Fibroblast of lung (primary cell): ENCODE measurements at regions not wholly inside any gene's neighbourhood (a gene's known extent, or its start where the extent isn't known, plus 50 kb on each side); places are given as distances from the start of the nearest gene placed in this dataset.

Experiments used
- DNase-seq, 2 donors: peaks; one replicate each; pipeline versions ENCODE4 v3.0.0 to v3.0.0-alpha.2; 2010; ENCODE audit warnings: low read depth in 2 of 2
- H2AFZ ChIP-seq: 2 replicates; pipeline ENCODE4 v1.5.1; 2012; ENCODE audit warnings: low read length, control low read depth, inconsistent platforms
- H3K27ac ChIP-seq: 2 replicates; pipeline ENCODE4 v1.5.1; 2011; ENCODE audit warnings: low read length, control low read depth; ENCODE audit not compliant: insufficient read depth
- H3K27me3 ChIP-seq: 2 replicates; pipeline ENCODE4 v1.5.1; 2011; ENCODE audit warnings: mild to moderate bottlenecking, low read length; ENCODE audit not compliant: control insufficient read depth, insufficient read depth
- H3K36me3 ChIP-seq: 2 replicates; pipeline ENCODE4 v1.5.1; 2011; ENCODE audit warnings: low read length; ENCODE audit not compliant: control insufficient read depth, insufficient read depth
- H3K4me1 ChIP-seq: 2 replicates; pipeline ENCODE4 v1.5.1; 2011; ENCODE audit warnings: low read length; ENCODE audit not compliant: control insufficient read depth, insufficient read depth; ENCODE audit errors: extremely low read depth
- H3K4me2 ChIP-seq: 2 replicates; pipeline ENCODE4 v1.5.1; 2011; ENCODE audit warnings: low read length, control low read depth; ENCODE audit not compliant: insufficient read depth; ENCODE audit errors: extremely low read depth
- H3K4me3 ChIP-seq, 4 experiments: fragments of 200-600 bp in 1 of 4; sonication (generic) in 1 of 4; replicated peaks in 1 of 4; 2 replicates each; pipeline ENCODE4 v1.5.1; 2011 to 2016; ENCODE audit warnings: low read length in 4 of 4, low read depth in 3 of 4, mild to moderate bottlenecking in 3 of 4, control low read depth in 2 of 4, inconsistent platforms in 1 of 4, mixed read lengths in 1 of 4; ENCODE audit not compliant: insufficient read depth in 1 of 4; ENCODE audit errors: control extremely low read depth in 1 of 4
- H3K79me2 ChIP-seq: 2 replicates; pipeline ENCODE4 v1.5.1; 2012; ENCODE audit warnings: mild to moderate bottlenecking, low read length, inconsistent platforms; ENCODE audit not compliant: control insufficient read depth, insufficient read depth
- H3K9ac ChIP-seq: 2 replicates; pipeline ENCODE4 v1.5.1; 2011; ENCODE audit warnings: mild to moderate bottlenecking, low read length, control low read depth; ENCODE audit not compliant: insufficient read depth
- H3K9me3 ChIP-seq: 2 replicates; pipeline ENCODE4 v1.5.1; 2012; ENCODE audit warnings: low read depth, low read length; ENCODE audit not compliant: control insufficient read depth, insufficient read depth
- H4K20me1 ChIP-seq: 2 replicates; pipeline ENCODE4 v1.5.1; 2011; ENCODE audit warnings: low read length; ENCODE audit not compliant: control insufficient read depth, insufficient read depth; ENCODE audit errors: extremely low read depth
- EZH2 ChIP-seq: IDR thresholded peaks from 2 replicates; pipeline ENCODE4 v1.5.1; 2012; ENCODE audit warnings: low read length, control low read depth, mild to moderate bottlenecking; ENCODE audit errors: missing control alignments
- TF ChIP-seq, protein P1 (sequence below), 2 donors: IDR thresholded peaks in 1 of 2; conservative IDR thresholded peaks in 1 of 2; 1 replicate in 1 of 2; 2 replicates in 1 of 2; pipeline ENCODE4 v1.5.1; 2011 to 2012; ENCODE audit warnings: low read length in 2 of 2, control low read depth in 1 of 2, inconsistent platforms in 1 of 2, low read depth in 1 of 2, mild to moderate bottlenecking in 1 of 2

- Histone ChIP-seq H2AFZ (no peak overlapping the region), H3K9me3 (no peaks in the 10 kb centered on the region), H3K4me1 (no peaks in the 10 kb centered on the region), H3K79me2 (no peaks in the 10 kb centered on the region), H3K27me3 (no peaks in the 10 kb centered on the region), H3K36me3 (no peaks in the 10 kb centered on the region), H4K20me1 (no peaks in the 10 kb centered on the region), H3K4me3 (no peak overlapping the region), H3K27ac (no peak overlapping the region), H3K4me2 (no peak overlapping the region), H3K9ac (no peak overlapping the region)
- peak in 1 of 2 donors; percentile 88 for DNase-seq
- TF ChIP-seq EZH2: no peak
- TF ChIP-seq, protein P1, sequence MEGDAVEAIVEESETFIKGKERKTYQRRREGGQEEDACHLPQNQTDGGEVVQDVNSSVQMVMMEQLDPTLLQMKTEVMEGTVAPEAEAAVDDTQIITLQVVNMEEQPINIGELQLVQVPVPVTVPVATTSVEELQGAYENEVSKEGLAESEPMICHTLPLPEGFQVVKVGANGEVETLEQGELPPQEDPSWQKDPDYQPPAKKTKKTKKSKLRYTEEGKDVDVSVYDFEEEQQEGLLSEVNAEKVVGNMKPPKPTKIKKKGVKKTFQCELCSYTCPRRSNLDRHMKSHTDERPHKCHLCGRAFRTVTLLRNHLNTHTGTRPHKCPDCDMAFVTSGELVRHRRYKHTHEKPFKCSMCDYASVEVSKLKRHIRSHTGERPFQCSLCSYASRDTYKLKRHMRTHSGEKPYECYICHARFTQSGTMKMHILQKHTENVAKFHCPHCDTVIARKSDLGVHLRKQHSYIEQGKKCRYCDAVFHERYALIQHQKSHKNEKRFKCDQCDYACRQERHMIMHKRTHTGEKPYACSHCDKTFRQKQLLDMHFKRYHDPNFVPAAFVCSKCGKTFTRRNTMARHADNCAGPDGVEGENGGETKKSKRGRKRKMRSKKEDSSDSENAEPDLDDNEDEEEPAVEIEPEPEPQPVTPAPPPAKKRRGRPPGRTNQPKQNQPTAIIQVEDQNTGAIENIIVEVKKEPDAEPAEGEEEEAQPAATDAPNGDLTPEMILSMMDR (conservative IDR thresholded peaks at IDR 0.05 in 1 of 2, IDR thresholded peaks at IDR 0.05 in 1 of 2; ENCODE audit: low read depth in 1 of 2, low read length in 2 of 2): no peak
These were observed 136.3 kb upstream of the SMAD1 start for GRCh38 chr4:145345401-145345800.

- Histone ChIP-seq H3K9ac (no peak overlapping the region), H3K79me2 (no peaks in the 10 kb centered on the region), H3K27me3 (no peaks in the 10 kb centered on the region), H3K4me3 (no peak overlapping the region), H2AFZ (no peak overlapping the region), H3K27ac (no peak overlapping the region), H3K9me3 (no peaks in the 10 kb centered on the region), H3K36me3 (no peaks in the 10 kb centered on the region), H3K4me2 (no peak overlapping the region), H3K4me1 (no peaks in the 10 kb centered on the region), H4K20me1 (no peaks in the 10 kb centered on the region)
- no peak for DNase-seq
- TF ChIP-seq, protein P1 (conservative IDR thresholded peaks at IDR 0.05 in 1 of 2, IDR thresholded peaks at IDR 0.05 in 1 of 2; ENCODE audit: low read depth in 1 of 2, low read length in 2 of 2): no peak
- TF ChIP-seq EZH2: no peak
These were observed 140.3 kb upstream of the SMAD1 start for GRCh38 chr4:145341381-145341780.

DNA sequence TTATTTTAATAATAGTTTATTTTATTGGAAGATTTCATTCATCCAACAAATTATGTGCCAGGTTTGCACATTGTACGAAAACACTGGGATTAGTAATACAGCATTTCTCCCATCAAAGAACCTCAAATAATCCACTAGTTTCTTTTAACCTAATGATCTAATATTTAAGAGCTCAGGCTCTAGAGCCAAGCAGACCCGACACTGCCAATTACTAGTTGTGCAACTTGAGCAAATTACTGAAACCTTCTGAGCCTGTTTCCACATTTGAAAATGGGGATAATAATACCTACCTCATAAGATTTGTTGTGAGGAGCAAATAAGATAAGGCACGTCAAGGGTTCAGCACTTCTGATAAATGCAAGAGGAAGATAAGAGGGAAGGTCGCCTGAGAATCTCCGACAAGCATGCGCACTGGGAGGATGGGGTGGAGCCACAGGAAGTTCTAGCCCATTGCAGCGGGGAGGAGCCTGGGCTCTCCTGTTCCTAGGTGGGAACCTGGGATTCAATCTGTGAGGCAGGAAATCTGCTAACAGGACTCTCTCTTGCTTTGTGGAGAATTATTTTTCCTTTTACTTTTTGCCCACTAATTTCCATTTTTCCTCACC lies 141.5 kb upstream of the SMAD1 start:
- Histone ChIP-seq H3K9ac (no peak overlapping the region), H3K9me3 (no peaks in the 10 kb centered on the region), H3K27me3 (no peaks in the 10 kb centered on the region), H4K20me1 (no peaks in the 10 kb centered on the region), H3K79me2 (no peaks in the 10 kb centered on the region), H3K4me1 (no peaks in the 10 kb centered on the region), H3K4me3 (no peak overlapping the region), H2AFZ (no peak overlapping the region), H3K36me3 (no peaks in the 10 kb centered on the region), H3K4me2 (no peak overlapping the region), H3K27ac (no peak overlapping the region)
- no peak for TF ChIP-seq EZH2
- TF ChIP-seq, protein P1 (conservative IDR thresholded peaks at IDR 0.05 in 1 of 2, IDR thresholded peaks at IDR 0.05 in 1 of 2; ENCODE audit: low read depth in 1 of 2, low read length in 2 of 2): no peak
- DNase-seq: no peak
